ENCODE measurements at regions not wholly inside any gene's neighbourhood (a gene's known extent, or its start where the extent isn't known, plus 50 kb on each side); places are given as distances from the start of the nearest gene placed in this dataset.
A peak's percentile ranks its signal among the peaks of the same experiment; 100 is the strongest.

GRCh38 chr3:165920984-165921383, 83.8 kb upstream of the BCHE start:
- intact Hi-C loops (cut with micrococcal nuclease) (no loop called here), in situ Hi-C loops (cut with MboI) (no loop called here)
- peak; percentile 34 for ATAC-seq
- BruUV-seq (replicated peaks): TSS peak; percentile 19
- no peaks in the 10 kb centered on the region for H3K9me1 ChIP-seq (ENCODE audit: control insufficient read depth, insufficient read depth, low read length)
- peak overlapping the region; percentile 56 to 60; a peak in 3 of 4 replicates for H3K9ac ChIP-seq (ENCODE audit: insufficient read depth in 1 of 2, low read depth in 2 of 2, low read length in 2 of 2)
- no peaks in the 10 kb centered on the region for H3K36me3 ChIP-seq (ENCODE audit: control insufficient read depth, insufficient read depth, low read length)
- H4K20me1 ChIP-seq (replicated peaks; ENCODE audit: control insufficient read depth, insufficient read depth, low read length): no peaks in the 10 kb centered on the region
- DNase-seq (ENCODE audit: extremely low read depth in 1 of 4, low spot score in 3 of 4): peak in 2 of 4 experiments; percentile 11 to 68
- peak overlapping the region; percentile 26 for H3K4me3 ChIP-seq
- H3K9me3 ChIP-seq (replicated peaks; ENCODE audit: control insufficient read depth, insufficient read depth, low read depth, low read length): no peaks in the 10 kb centered on the region
- peaks cover 66% of the 10 kb centered on the region for H3K79me2 ChIP-seq (ENCODE audit: control insufficient read depth, insufficient read depth, low read length)
- ChIA-PET POLR2A (interaction anchor here (0.7 kb wide), 1 partner anchor 198 kb away, joined by 3 read pairs; no protein-coding TSS in a partner anchor), CTCF (ENCODE audit: low intra/inter-chr PET ratio) (no interaction called here)
- WGBS (ENCODE audit: insufficient coverage, low coverage, missing lambda C conversion rate): 0% methylated on average over 5 of the region's 5 CpGs
- H3K4me2 ChIP-seq (ENCODE audit: insufficient read depth, low read length): peak overlapping the region; percentile 74
- H2AFZ ChIP-seq (ENCODE audit: low read depth, low read length): peak overlapping the region; percentile 58
- peak; percentile 73 for FAIRE-seq
- H3K4me1 ChIP-seq (replicated peaks in 1 of 2; ENCODE audit: control insufficient read depth in 2 of 2, insufficient read depth in 2 of 2, low read length in 2 of 2): peaks cover 7 to 8% of the 10 kb centered on the region in 2 experiments; a peak in 3 of 5 replicates
- peak overlapping the region; percentile 83 for H3K27ac ChIP-seq (ENCODE audit: extremely low read depth, low read depth, low read length)
- no peaks in the 10 kb centered on the region for H3K27me3 ChIP-seq (ENCODE audit: control insufficient read depth in 2 of 2, insufficient read depth in 2 of 2, low read length in 2 of 2)
- TF ChIP-seq ZNF512 (tag; IDR thresholded peaks at IDR 0.05): no peak
- peak; percentile 62 for TF ChIP-seq TEAD4 (IDR thresholded peaks at IDR 0.05; ENCODE audit: low read length)
- no peak for TF ChIP-seq TEAD4 (CRISPR knock-in tag; IDR thresholded peaks at IDR 0.05; ENCODE audit: borderline replicate concordance)
- TF ChIP-seq, protein P1, sequence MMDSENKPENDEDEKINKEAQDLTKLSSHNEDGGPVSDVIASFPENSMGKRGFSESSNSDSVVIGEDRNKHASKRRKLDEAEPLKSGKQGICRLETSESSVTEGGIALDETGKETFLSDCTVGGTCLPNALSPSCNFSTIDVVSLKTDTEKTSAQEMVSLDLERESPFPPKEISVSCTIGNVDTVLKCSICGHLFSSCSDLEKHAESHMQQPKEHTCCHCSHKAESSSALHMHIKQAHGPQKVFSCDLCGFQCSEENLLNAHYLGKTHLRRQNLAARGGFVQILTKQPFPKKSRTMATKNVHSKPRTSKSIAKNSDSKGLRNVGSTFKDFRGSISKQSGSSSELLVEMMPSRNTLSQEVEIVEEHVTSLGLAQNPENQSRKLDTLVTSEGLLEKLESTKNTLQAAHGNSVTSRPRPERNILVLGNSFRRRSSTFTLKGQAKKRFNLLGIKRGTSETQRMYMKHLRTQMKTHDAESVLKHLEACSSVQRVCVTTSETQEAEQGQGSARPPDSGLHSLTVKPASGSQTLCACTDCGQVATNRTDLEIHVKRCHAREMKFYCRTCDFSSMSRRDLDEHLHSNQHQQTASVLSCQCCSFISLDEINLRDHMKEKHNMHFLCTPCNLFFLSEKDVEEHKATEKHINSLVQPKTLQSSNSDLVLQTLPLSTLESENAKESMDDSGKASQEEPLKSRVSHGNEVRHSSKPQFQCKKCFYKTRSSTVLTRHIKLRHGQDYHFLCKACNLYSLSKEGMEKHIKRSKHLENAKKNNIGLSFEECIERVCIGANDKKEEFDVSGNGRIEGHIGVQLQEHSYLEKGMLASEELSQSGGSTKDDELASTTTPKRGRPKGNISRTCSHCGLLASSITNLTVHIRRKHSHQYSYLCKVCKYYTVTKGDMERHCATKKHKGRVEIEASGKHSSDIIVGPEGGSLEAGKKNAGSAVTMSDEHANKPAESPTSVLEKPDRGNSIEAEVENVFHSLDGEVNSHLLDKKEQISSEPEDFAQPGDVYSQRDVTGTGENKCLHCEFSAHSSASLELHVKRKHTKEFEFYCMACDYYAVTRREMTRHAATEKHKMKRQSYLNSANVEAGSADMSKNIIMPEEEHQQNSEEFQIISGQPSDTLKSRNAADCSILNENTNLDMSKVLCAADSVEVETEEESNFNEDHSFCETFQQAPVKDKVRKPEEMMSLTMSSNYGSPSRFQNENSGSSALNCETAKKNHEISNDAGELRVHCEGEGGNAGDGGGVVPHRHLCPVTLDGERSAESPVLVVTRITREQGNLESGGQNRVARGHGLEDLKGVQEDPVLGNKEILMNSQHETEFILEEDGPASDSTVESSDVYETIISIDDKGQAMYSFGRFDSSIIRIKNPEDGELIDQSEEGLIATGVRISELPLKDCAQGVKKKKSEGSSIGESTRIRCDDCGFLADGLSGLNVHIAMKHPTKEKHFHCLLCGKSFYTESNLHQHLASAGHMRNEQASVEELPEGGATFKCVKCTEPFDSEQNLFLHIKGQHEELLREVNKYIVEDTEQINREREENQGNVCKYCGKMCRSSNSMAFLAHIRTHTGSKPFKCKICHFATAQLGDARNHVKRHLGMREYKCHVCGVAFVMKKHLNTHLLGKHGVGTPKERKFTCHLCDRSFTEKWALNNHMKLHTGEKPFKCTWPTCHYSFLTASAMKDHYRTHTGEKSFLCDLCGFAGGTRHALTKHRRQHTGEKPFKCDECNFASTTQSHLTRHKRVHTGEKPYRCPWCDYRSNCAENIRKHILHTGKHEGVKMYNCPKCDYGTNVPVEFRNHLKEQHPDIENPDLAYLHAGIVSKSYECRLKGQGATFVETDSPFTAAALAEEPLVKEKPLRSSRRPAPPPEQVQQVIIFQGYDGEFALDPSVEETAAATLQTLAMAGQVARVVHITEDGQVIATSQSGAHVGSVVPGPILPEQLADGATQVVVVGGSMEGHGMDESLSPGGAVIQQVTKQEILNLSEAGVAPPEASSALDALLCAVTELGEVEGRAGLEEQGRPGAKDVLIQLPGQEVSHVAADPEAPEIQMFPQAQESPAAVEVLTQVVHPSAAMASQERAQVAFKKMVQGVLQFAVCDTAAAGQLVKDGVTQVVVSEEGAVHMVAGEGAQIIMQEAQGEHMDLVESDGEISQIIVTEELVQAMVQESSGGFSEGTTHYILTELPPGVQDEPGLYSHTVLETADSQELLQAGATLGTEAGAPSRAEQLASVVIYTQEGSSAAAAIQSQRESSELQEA (IDR thresholded peaks at IDR 0.05; ENCODE audit: low read depth): no peak
- TF ChIP-seq CBFB (CRISPR knock-in tag; IDR thresholded peaks at IDR 0.05): no peak
- TF ChIP-seq NR2C2 (CRISPR knock-in tag; IDR thresholded peaks at IDR 0.05): no peak
- no peak for TF ChIP-seq NR2C2 (tag; IDR thresholded peaks at IDR 0.05)
- TF ChIP-seq PKNOX1 (IDR thresholded peaks at IDR 0.05): no peak
- TF ChIP-seq NUFIP1 (IDR thresholded peaks at IDR 0.05; ENCODE audit: partially characterized antibody): no peak
- TF ChIP-seq MEIS2 (IDR thresholded peaks at IDR 0.05; ENCODE audit: partially characterized antibody): peak; percentile 39
- no peak for TF ChIP-seq TGIF2 (CRISPR knock-in tag; IDR thresholded peaks at IDR 0.05)
- TF ChIP-seq ZNF511 (CRISPR knock-in tag; IDR thresholded peaks at IDR 0.05): no peak

All from K562 (cell line).